Kidney (tissue), 13 donors: ENCODE measurements at regions not wholly inside any gene's neighbourhood (a gene's known extent, or its start where the extent isn't known, plus 50 kb on each side); places are given as distances from the start of the nearest gene placed in this dataset.

Experiments
- DNase-seq, 5 donors: peaks; one replicate each; pipeline ENCODE4 v3.0.0-alpha.2; 2013 to 2020
- FAIRE-seq: peaks from 2 replicates; lab custom pipeline; 2012; peaks lifted over from hg19 to GRCh38; lab: Jason Lieb, UNC
- H3K27ac ChIP-seq, 2 donors: one replicate each; pipeline ENCODE4 v1.7.0; 2013; ENCODE audit warnings: low read depth in 2 of 2, low read length in 2 of 2, inconsistent platforms in 1 of 2
- H3K27me3 ChIP-seq: one replicate; pipeline ENCODE4 v1.7.1; 2013; ENCODE audit warnings: low read length, inconsistent platforms; ENCODE audit not compliant: control insufficient read depth, insufficient read depth
- H3K36me3 ChIP-seq, 3 donors: one replicate each; pipeline versions ENCODE4 v1.7.0 to v1.7.1; 2013; ENCODE audit warnings: low read length in 3 of 3, control low read depth in 1 of 3, inconsistent platforms in 1 of 3; ENCODE audit not compliant: insufficient read depth in 3 of 3, control insufficient read depth in 2 of 3
- H3K4me1 ChIP-seq, 3 donors: one replicate each; pipeline versions ENCODE4 v1.7.0 to v1.7.1; 2013; ENCODE audit warnings: low read length in 3 of 3, inconsistent platforms in 1 of 3, low read depth in 1 of 3; ENCODE audit not compliant: control insufficient read depth in 2 of 3, insufficient read depth in 2 of 3
- H3K4me3 ChIP-seq, 3 donors: one replicate each; pipeline versions ENCODE4 v1.7.0 to v1.8.1; 2013; ENCODE audit warnings: low read length in 3 of 3, control low read depth in 1 of 3, inconsistent platforms in 1 of 3
- H3K9ac ChIP-seq, 3 donors: one replicate each; pipeline versions ENCODE4 v1.7.0 to v1.7.1; 2013; ENCODE audit warnings: low read length in 3 of 3, control low read depth in 1 of 3, inconsistent platforms in 1 of 3
- H3K9me3 ChIP-seq, 3 donors: one replicate each; pipeline versions ENCODE4 v1.7.0 to v1.7.1; 2013; ENCODE audit warnings: low read length in 3 of 3, control low read depth in 1 of 3, inconsistent platforms in 1 of 3; ENCODE audit not compliant: control insufficient read depth in 2 of 3, insufficient read depth in 1 of 3
- intact Hi-C: fragments of 100-400 bp; cut with DNase I; formaldehyde crosslinking; loops from one replicate; pipeline ENCODE4 v1.11.1; 2022
- TF ChIP-seq, protein P1 (sequence below): IDR thresholded peaks from 3 replicates; pipeline ENCODE4 v1.5.1; 2012; ENCODE audit warnings: mild to moderate bottlenecking, moderate library complexity, borderline replicate concordance; ENCODE audit not compliant: insufficient read depth; ENCODE audit errors: extremely low read depth
- donor health status: control.
- donor health status: control.
- donor health status: control.
- donor health status: control.
- donor health status: control.
- donor health status: DM: yes; HTN: yes; CAD: no.
- donor health status: Normal renal cell carcinoma (clear cell type).

DNA sequence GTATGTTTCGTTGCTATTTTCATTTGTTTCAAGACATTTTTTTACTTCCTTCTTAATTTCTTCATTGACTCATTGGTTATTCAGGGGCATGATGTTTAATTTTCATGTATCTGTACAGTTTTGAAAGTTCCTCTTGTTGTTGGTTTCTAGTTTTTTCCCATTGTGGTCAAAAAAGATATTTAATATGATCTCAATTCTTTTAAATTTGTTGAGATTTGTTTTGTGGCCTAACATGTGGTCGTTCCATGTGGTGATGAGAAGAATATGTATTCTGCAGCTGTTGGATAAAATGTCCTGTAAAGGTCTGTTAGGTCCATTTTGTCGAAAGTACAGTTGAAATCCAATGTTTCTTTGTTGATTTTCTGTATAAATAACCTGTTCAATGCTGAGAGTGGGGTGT is 110.3 kb upstream of the MAP4K4 start:
- Histone ChIP-seq H3K4me3 (no peak overlapping the region), H3K4me1 (no peaks in the 10 kb centered on the region), H3K9ac (no peak overlapping the region), H3K27ac (no peak overlapping the region), H3K36me3 (no peaks in the 10 kb centered on the region), H3K27me3 (no peaks in the 10 kb centered on the region), H3K9me3 (peaks cover 0 to 4% (median 2%) of the 10 kb centered on the region in 3 donors)
- intact Hi-C loops: no loop called here
- no peak for FAIRE-seq
- TF ChIP-seq, protein P1, sequence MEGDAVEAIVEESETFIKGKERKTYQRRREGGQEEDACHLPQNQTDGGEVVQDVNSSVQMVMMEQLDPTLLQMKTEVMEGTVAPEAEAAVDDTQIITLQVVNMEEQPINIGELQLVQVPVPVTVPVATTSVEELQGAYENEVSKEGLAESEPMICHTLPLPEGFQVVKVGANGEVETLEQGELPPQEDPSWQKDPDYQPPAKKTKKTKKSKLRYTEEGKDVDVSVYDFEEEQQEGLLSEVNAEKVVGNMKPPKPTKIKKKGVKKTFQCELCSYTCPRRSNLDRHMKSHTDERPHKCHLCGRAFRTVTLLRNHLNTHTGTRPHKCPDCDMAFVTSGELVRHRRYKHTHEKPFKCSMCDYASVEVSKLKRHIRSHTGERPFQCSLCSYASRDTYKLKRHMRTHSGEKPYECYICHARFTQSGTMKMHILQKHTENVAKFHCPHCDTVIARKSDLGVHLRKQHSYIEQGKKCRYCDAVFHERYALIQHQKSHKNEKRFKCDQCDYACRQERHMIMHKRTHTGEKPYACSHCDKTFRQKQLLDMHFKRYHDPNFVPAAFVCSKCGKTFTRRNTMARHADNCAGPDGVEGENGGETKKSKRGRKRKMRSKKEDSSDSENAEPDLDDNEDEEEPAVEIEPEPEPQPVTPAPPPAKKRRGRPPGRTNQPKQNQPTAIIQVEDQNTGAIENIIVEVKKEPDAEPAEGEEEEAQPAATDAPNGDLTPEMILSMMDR: no peak
- DNase-seq: no peak

DNA sequence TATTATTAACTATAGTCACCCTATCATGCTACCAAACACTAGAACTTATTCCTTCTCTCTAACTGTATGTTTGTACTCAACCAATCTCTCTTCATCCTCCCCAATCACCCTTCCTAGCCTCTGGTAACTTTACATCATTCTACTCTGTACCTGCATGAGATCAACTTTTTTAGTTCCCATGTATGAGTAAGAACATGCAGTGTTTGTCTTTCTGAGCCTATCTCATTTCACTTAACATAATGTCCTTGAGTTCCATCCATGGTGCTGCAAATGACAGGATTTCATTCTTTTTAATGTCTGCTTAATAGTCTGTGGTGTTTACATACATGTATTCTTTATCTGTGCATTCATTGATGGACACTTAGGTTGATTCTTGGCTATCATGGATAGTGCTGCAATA is 108.9 kb upstream of the RFX8 start:
- Histone ChIP-seq H3K9me3 (peaks cover 0 to 4% (median 0%) of the 10 kb centered on the region in 3 donors), H3K4me3 (no peak overlapping the region), H3K4me1 (no peaks in the 10 kb centered on the region), H3K27me3 (no peaks in the 10 kb centered on the region), H3K27ac (no peak overlapping the region), H3K36me3 (no peaks in the 10 kb centered on the region), H3K9ac (no peak overlapping the region)
- intact Hi-C loops: no loop called here
- DNase-seq (no peak), FAIRE-seq (no peak)
- TF ChIP-seq, protein P1: no peak

DNA sequence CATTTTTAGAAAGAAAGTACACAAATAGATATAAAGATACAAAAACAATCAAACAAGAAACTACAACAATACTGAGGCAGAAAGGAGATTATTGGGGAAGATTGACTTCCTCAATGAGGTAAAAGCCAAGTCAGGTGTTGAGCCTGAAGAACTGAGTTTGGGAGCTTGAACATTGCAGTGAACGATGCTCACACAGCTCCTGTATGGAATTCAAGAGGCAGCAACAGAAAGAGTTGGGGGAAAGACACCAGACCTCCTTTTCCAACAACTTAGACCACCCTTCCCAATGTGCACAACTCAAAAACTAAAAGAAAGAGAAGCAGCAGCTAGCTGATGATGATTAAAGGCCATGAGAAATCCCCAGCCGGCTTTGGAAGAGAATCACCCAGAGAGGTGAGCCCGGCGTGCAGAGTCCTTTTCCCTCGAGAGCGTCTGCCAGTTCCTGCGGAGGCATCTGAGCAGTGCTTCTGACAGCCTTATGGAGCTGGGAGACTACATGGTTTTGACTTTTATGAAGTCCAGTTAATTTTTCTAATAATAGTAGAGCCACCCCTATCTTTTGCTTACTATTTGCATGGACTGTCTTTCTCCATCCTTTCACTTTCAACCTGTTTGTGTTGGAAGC is 106.9 kb upstream of the RFX8 start:
- Histone ChIP-seq H3K27me3 (no peaks in the 10 kb centered on the region), H3K4me3 (no peak overlapping the region), H3K36me3 (no peaks in the 10 kb centered on the region), H3K4me1 (no peaks in the 10 kb centered on the region), H3K9ac (no peak overlapping the region), H3K9me3 (peaks cover 0 to 4% (median 0%) of the 10 kb centered on the region in 3 donors), H3K27ac (no peak overlapping the region)
- no peak for FAIRE-seq
- intact Hi-C loops: no loop called here
- TF ChIP-seq, protein P1: no peak
- DNase-seq: no peak

DNA sequence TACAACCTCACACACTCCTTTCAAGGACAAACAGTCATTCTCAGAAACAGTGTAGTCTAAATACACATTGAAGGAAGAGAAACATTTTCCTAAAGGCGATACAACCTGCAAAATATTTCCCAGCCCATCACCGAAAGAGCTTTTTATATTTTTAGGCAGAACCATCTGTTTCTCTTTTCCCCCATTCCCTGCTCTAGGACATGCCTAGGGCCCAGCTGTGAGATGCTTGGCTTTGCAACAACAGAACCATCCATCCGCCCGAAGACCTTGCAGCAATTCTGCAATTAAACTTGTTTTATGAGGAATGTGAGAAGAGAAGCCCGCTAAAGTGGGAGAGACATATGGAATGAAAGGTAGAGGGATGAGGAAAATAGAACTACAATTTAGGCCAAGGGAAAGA is 105.6 kb upstream of the RFX8 start:
- Histone ChIP-seq H3K9me3 (peaks cover 0 to 4% (median 0%) of the 10 kb centered on the region in 3 donors), H3K4me3 (no peak overlapping the region), H3K27ac (no peak overlapping the region), H3K27me3 (no peaks in the 10 kb centered on the region), H3K9ac (no peak overlapping the region), H3K36me3 (no peaks in the 10 kb centered on the region), H3K4me1 (no peaks in the 10 kb centered on the region)
- DNase-seq: no peak
- TF ChIP-seq, protein P1: no peak
- FAIRE-seq: no peak
- intact Hi-C loops: no loop called here
